Activated T-helper 2 cell treated with anti-CD3 and anti-CD28 coated beads, Interferon-gamma antibody, Interleukin-2, Interleukin-4, amounts not matched to agents 10 μg/mL and 5 μg/mL and 100 μg/mL, durations not matched to agents 14 hours and 24 hours and 36 hours (primary cell): ENCODE measurements at regions not wholly inside any gene's neighbourhood (a gene's known extent, or its start where the extent isn't known, plus 50 kb on each side); places are given as distances from the start of the nearest gene placed in this dataset.

Experiments used
- DNase-seq: peaks from one replicate; pipeline ENCODE4 v3.0.0; 2021; ENCODE audit warnings: low spot score
- H3K27ac Mint-ChIP-seq: one replicate; pipeline ENCODE4 v1.8.0; 2021; ENCODE audit warnings: mixed read lengths
- H3K27me3 Mint-ChIP-seq: one replicate; pipeline ENCODE4 v1.8.0; 2021; ENCODE audit warnings: low read depth, mixed read lengths
- H3K36me3 Mint-ChIP-seq: one replicate; pipeline ENCODE4 v1.8.0; 2021; ENCODE audit warnings: low read depth, mixed read lengths
- H3K4me1 Mint-ChIP-seq: one replicate; pipeline ENCODE4 v1.8.0; 2021; ENCODE audit warnings: low read depth, mixed read lengths
- H3K4me3 Mint-ChIP-seq: one replicate; pipeline ENCODE4 v1.8.0; 2021; ENCODE audit warnings: low read depth, mild to moderate bottlenecking, moderate library complexity, mixed read lengths
- H3K9me3 Mint-ChIP-seq: one replicate; pipeline ENCODE4 v1.8.0; 2021; ENCODE audit warnings: mixed read lengths
- intact Hi-C: fragments of 100-400 bp; cut with micrococcal nuclease; formaldehyde crosslinking; loops from one replicate; pipeline ENCODE4 v1.15.1; 2023

GRCh38 chr6:82568290-82568993 lies 204.8 kb downstream of the TPBG start:
- no peaks in the 10 kb centered on the region for H3K36me3 Mint-ChIP-seq
- no peak for DNase-seq
- H3K9me3 Mint-ChIP-seq = no peaks in the 10 kb centered on the region
- H3K4me3 Mint-ChIP-seq = no peak overlapping the region
- no peaks in the 10 kb centered on the region for H3K27me3 Mint-ChIP-seq
- H3K4me1 Mint-ChIP-seq = no peaks in the 10 kb centered on the region
- intact Hi-C loops = no loop called here
- no peak overlapping the region for H3K27ac Mint-ChIP-seq

- Mint-ChIP-seq H3K36me3 (no peaks in the 10 kb centered on the region), H3K4me3 (no peak overlapping the region), H3K27me3 (no peaks in the 10 kb centered on the region), H3K9me3 (no peaks in the 10 kb centered on the region), H3K4me1 (no peaks in the 10 kb centered on the region), H3K27ac (no peak overlapping the region)
- DNase-seq = no peak
- intact Hi-C loops = no loop called here
Measured at GRCh38 chr6:82569022-82569421, 205.4 kb downstream of the TPBG start.

GRCh38 chr6:82570083-82570482 lies 206.5 kb downstream of the TPBG start:
- Mint-ChIP-seq H3K4me3 (no peak overlapping the region), H3K27me3 (no peaks in the 10 kb centered on the region), H3K4me1 (no peaks in the 10 kb centered on the region), H3K36me3 (no peaks in the 10 kb centered on the region), H3K9me3 (no peaks in the 10 kb centered on the region), H3K27ac (no peak overlapping the region)
- DNase-seq = no peak
- intact Hi-C loops = no loop called here

- no peaks in the 10 kb centered on the region for H3K4me1 Mint-ChIP-seq
- no peak for DNase-seq
- H3K4me3 Mint-ChIP-seq = no peak overlapping the region
- H3K9me3 Mint-ChIP-seq = peaks cover 6% of the 10 kb centered on the region
- H3K36me3 Mint-ChIP-seq = no peaks in the 10 kb centered on the region
- no peaks in the 10 kb centered on the region for H3K27me3 Mint-ChIP-seq
- intact Hi-C loops = no loop called here
- no peak overlapping the region for H3K27ac Mint-ChIP-seq
Measured at GRCh38 chr6:82571455-82571854, 207.8 kb downstream of the TPBG start.

GRCh38 chr6:82573254-82573972 lies 209.8 kb downstream of the TPBG start:
- no peak overlapping the region for H3K27ac Mint-ChIP-seq
- peaks cover 6% of the 10 kb centered on the region for H3K9me3 Mint-ChIP-seq
- intact Hi-C loops = no loop called here
- no peak overlapping the region for H3K4me3 Mint-ChIP-seq
- no peaks in the 10 kb centered on the region for H3K27me3 Mint-ChIP-seq
- no peaks in the 10 kb centered on the region for H3K4me1 Mint-ChIP-seq
- no peaks in the 10 kb centered on the region for H3K36me3 Mint-ChIP-seq
- DNase-seq = no peak

GRCh38 chr6:82576284-82576683 lies 212.7 kb downstream of the TPBG start:
- no peak for DNase-seq
- Mint-ChIP-seq H3K4me1 (no peaks in the 10 kb centered on the region), H3K4me3 (no peak overlapping the region), H3K36me3 (no peaks in the 10 kb centered on the region), H3K27me3 (no peaks in the 10 kb centered on the region), H3K27ac (no peak overlapping the region), H3K9me3 (peaks cover 6% of the 10 kb centered on the region)
- intact Hi-C loops = no loop called here

GRCh38 chr6:82584194-82584695 lies 220.6 kb downstream of the TPBG start:
- no peaks in the 10 kb centered on the region for H3K4me1 Mint-ChIP-seq
- H3K36me3 Mint-ChIP-seq = no peaks in the 10 kb centered on the region
- no peaks in the 10 kb centered on the region for H3K27me3 Mint-ChIP-seq
- intact Hi-C loops = no loop called here
- no peak for DNase-seq
- H3K27ac Mint-ChIP-seq = no peak overlapping the region
- no peak overlapping the region for H3K4me3 Mint-ChIP-seq
- no peaks in the 10 kb centered on the region for H3K9me3 Mint-ChIP-seq

GRCh38 chr6:82584856-82585255 lies 221.2 kb downstream of the TPBG start:
- Mint-ChIP-seq H3K4me1 (peaks cover 4% of the 10 kb centered on the region), H3K4me3 (no peak overlapping the region), H3K27ac (no peak overlapping the region), H3K27me3 (no peaks in the 10 kb centered on the region), H3K36me3 (no peaks in the 10 kb centered on the region), H3K9me3 (no peaks in the 10 kb centered on the region)
- DNase-seq = no peak
- intact Hi-C loops = no loop called here

GRCh38 chr6:82588020-82588419 lies 224.4 kb downstream of the TPBG start:
- no peak overlapping the region for H3K27ac Mint-ChIP-seq
- intact Hi-C loops = no loop called here
- peaks cover 6% of the 10 kb centered on the region for H3K4me1 Mint-ChIP-seq
- DNase-seq = no peak
- H3K36me3 Mint-ChIP-seq = no peaks in the 10 kb centered on the region
- H3K9me3 Mint-ChIP-seq = no peaks in the 10 kb centered on the region
- no peaks in the 10 kb centered on the region for H3K27me3 Mint-ChIP-seq
- no peak overlapping the region for H3K4me3 Mint-ChIP-seq

GRCh38 chr6:82588859-82589412 lies 225.3 kb downstream of the TPBG start:
- Mint-ChIP-seq H3K36me3 (no peaks in the 10 kb centered on the region), H3K27me3 (no peaks in the 10 kb centered on the region), H3K4me1 (peaks cover 6% of the 10 kb centered on the region), H3K27ac (no peak overlapping the region), H3K4me3 (no peak overlapping the region), H3K9me3 (no peaks in the 10 kb centered on the region)
- intact Hi-C loops = no loop called here
- no peak for DNase-seq

- H3K9me3 Mint-ChIP-seq = no peaks in the 10 kb centered on the region
- intact Hi-C loops = no loop called here
- no peaks in the 10 kb centered on the region for H3K27me3 Mint-ChIP-seq
- peaks cover 6% of the 10 kb centered on the region for H3K4me1 Mint-ChIP-seq
- no peak for DNase-seq
- no peaks in the 10 kb centered on the region for H3K36me3 Mint-ChIP-seq
- H3K27ac Mint-ChIP-seq = no peak overlapping the region
- H3K4me3 Mint-ChIP-seq = no peak overlapping the region
Measured at GRCh38 chr6:82589509-82590206, 226.0 kb downstream of the TPBG start.

GRCh38 chr6:82597201-82597600 lies 233.6 kb downstream of the TPBG start:
- Mint-ChIP-seq H3K4me1 (no peaks in the 10 kb centered on the region), H3K27ac (no peak overlapping the region), H3K9me3 (no peaks in the 10 kb centered on the region), H3K27me3 (no peaks in the 10 kb centered on the region), H3K4me3 (no peak overlapping the region), H3K36me3 (no peaks in the 10 kb centered on the region)
- no peak for DNase-seq
- intact Hi-C loops = no loop called here

GRCh38 chr6:82602776-82603175 lies 239.2 kb downstream of the TPBG start:
- no peak for DNase-seq
- H3K4me1 Mint-ChIP-seq = no peaks in the 10 kb centered on the region
- intact Hi-C loops = no loop called here
- H3K9me3 Mint-ChIP-seq = no peaks in the 10 kb centered on the region
- H3K4me3 Mint-ChIP-seq = no peak overlapping the region
- no peaks in the 10 kb centered on the region for H3K36me3 Mint-ChIP-seq
- no peak overlapping the region for H3K27ac Mint-ChIP-seq
- H3K27me3 Mint-ChIP-seq = no peaks in the 10 kb centered on the region
